Endothelial cell of umbilical vein (primary cell): ENCODE measurements at regions not wholly inside any gene's neighbourhood (a gene's known extent, or its start where the extent isn't known, plus 50 kb on each side); places are given as distances from the start of the nearest gene placed in this dataset.

Experiments
- BruUV-seq: library from RNA; stranded (reverse); fragments of 400-500 nt; replicated peaks from 2 replicates; lab custom pipeline; 2021; lab: Mats Ljungman, UMichigan
- CTCF ChIA-PET: fragments of 300-600, 350-600 bp; sonication (Branson Sonifier 250); formaldehyde crosslinking; loops from one replicate; lab custom pipeline; 2021; ENCODE audit warnings: antibody characterized with exemption, inconsistent platforms; lab: Charles Lee
- POLR2A ChIA-PET: fragments of 300-600, 350-600 bp; sonication (Branson Sonifier 250); formaldehyde crosslinking; loops from one replicate; lab custom pipeline; 2021; ENCODE audit warnings: antibody characterized with exemption, inconsistent platforms; lab: Charles Lee
- DNase-seq: peaks from one replicate; pipeline ENCODE4 v3.0.0-alpha.2; 2011; ENCODE audit warnings: low read depth, low spot score
- FAIRE-seq: peaks from 2 replicates; lab custom pipeline; 2011; peaks lifted over from hg19 to GRCh38; lab: Jason Lieb, UNC
- H2AFZ ChIP-seq: 2 replicates; pipeline ENCODE4 v1.6.0; 2012; ENCODE audit warnings: low read depth, low read length, control low read depth, inconsistent platforms
- H3K27ac ChIP-seq: 2 replicates; pipeline ENCODE4 v1.5.1; 2011; ENCODE audit warnings: low read depth, mild to moderate bottlenecking, control low read depth, low read length, moderate library complexity; ENCODE audit not compliant: insufficient read depth
- H3K27me3 ChIP-seq, 2 experiments: 2 replicates each; pipeline versions ENCODE4 v1.6.0 to v1.6.1; 2011; ENCODE audit warnings: low read length in 2 of 2, mixed read lengths in 1 of 2; ENCODE audit not compliant: control insufficient read depth in 2 of 2, insufficient read depth in 2 of 2
- H3K36me3 ChIP-seq, 2 experiments: 2 replicates in 1 of 2; 3 replicates in 1 of 2; pipeline ENCODE4 v1.5.1; 2011; ENCODE audit warnings: low read length in 2 of 2, mild to moderate bottlenecking in 1 of 2, moderate library complexity in 1 of 2; ENCODE audit not compliant: control insufficient read depth in 2 of 2, insufficient read depth in 2 of 2; ENCODE audit errors: extremely low read depth in 1 of 2
- H3K4me1 ChIP-seq: 3 replicates; pipeline ENCODE4 v1.5.1; 2011; ENCODE audit warnings: mild to moderate bottlenecking, low read length; ENCODE audit not compliant: control insufficient read depth, insufficient read depth; ENCODE audit errors: extremely low read depth
- H3K4me2 ChIP-seq: 2 replicates; pipeline ENCODE4 v1.6.1; 2011; ENCODE audit warnings: low read length, control low read depth, mixed read lengths; ENCODE audit not compliant: insufficient read depth
- H3K4me3 ChIP-seq, 3 experiments: fragments of 200-600 bp in 1 of 3; sonication (generic), shearing (Covaris generic) in 1 of 3; replicated peaks in 1 of 3; 2 replicates each; pipeline ENCODE4 v1.5.1; 2011 to 2016; ENCODE audit warnings: control low read depth in 3 of 3, low read length in 3 of 3, mild to moderate bottlenecking in 2 of 3, inconsistent platforms in 1 of 3, low read depth in 1 of 3, moderate library complexity in 1 of 3; ENCODE audit not compliant: insufficient read depth in 1 of 3
- H3K79me2 ChIP-seq: 2 replicates; pipeline ENCODE4 v1.6.0; 2012; ENCODE audit warnings: low read length, inconsistent platforms; ENCODE audit not compliant: control insufficient read depth, insufficient read depth
- H3K9ac ChIP-seq: replicated peaks from 2 replicates; pipeline ENCODE3; 2011; ENCODE audit warnings: low read length, control low read depth; ENCODE audit not compliant: insufficient read depth; ENCODE audit errors: extremely low read depth
- H3K9me1 ChIP-seq: replicated peaks from 3 replicates; pipeline ENCODE4 v1.6.0; 2011; ENCODE audit warnings: mild to moderate bottlenecking, low read length; ENCODE audit not compliant: control insufficient read depth, insufficient read depth; ENCODE audit errors: extremely low read depth
- H3K9me3 ChIP-seq: replicated peaks from 2 replicates; pipeline ENCODE4 v1.5.1; 2012; ENCODE audit warnings: low read length, inconsistent platforms; ENCODE audit not compliant: control insufficient read depth, insufficient read depth
- H4K20me1 ChIP-seq: replicated peaks from 2 replicates; pipeline ENCODE3; 2011; ENCODE audit warnings: mild to moderate bottlenecking, low read length; ENCODE audit not compliant: control insufficient read depth, insufficient read depth; ENCODE audit errors: extremely low read depth
- CTCF ChIP-seq, 2 donors: IDR thresholded peaks; 1 replicate in 1 of 2; 2 replicates in 1 of 2; pipeline ENCODE4 v1.5.1; 2011; ENCODE audit warnings: low read length in 2 of 2, mild to moderate bottlenecking in 2 of 2, moderate library complexity in 2 of 2, control low read depth in 1 of 2, inconsistent platforms in 1 of 2, low read depth in 1 of 2; ENCODE audit not compliant: insufficient read depth in 1 of 2; ENCODE audit errors: extremely low read depth in 1 of 2
- EZH2 ChIP-seq: IDR thresholded peaks from 2 replicates; pipeline ENCODE4 v1.6.1; 2012; ENCODE audit warnings: borderline replicate concordance, low read depth, mild to moderate bottlenecking, moderate library complexity, low read length, inconsistent platforms; ENCODE audit not compliant: severe bottlenecking
- FOS ChIP-seq: IDR thresholded peaks from 2 replicates; pipeline ENCODE4 v1.6.1; 2011; ENCODE audit warnings: mild to moderate bottlenecking, low read length, moderate library complexity, borderline replicate concordance; ENCODE audit not compliant: insufficient read depth
- GATA2 ChIP-seq: IDR thresholded peaks from 2 replicates; pipeline ENCODE4 v1.7.0; 2011; ENCODE audit warnings: low read depth, mild to moderate bottlenecking, moderate library complexity, mixed read lengths, low read length; ENCODE audit not compliant: insufficient read length, insufficient read depth
- JUN ChIP-seq: IDR thresholded peaks from 2 replicates; pipeline ENCODE4 v1.6.1; 2011; ENCODE audit warnings: borderline replicate concordance, low read depth; ENCODE audit not compliant: insufficient read length, insufficient read depth
- MAX ChIP-seq: IDR thresholded peaks from 2 replicates; pipeline ENCODE4 v1.6.1; 2011; ENCODE audit not compliant: insufficient read depth, insufficient read length
- MYC ChIP-seq: IDR thresholded peaks from one replicate; pipeline ENCODE4 v1.6.1; 2011; ENCODE audit warnings: mild to moderate bottlenecking, low read depth, low read length
- POLR2A ChIP-seq: IDR thresholded peaks from 2 replicates; pipeline ENCODE4 v1.6.1; 2012; ENCODE audit warnings: low read depth, mild to moderate bottlenecking, control low read depth, low read length
- POLR2AphosphoS5 ChIP-seq: IDR thresholded peaks from 2 replicates; pipeline ENCODE4 v1.6.1; 2012; ENCODE audit warnings: low read depth, mild to moderate bottlenecking, control low read depth, low read length, moderate library complexity; ENCODE audit not compliant: insufficient read depth
- dilution Hi-C: fragments of 300-500 bp; cut with MboI; formaldehyde crosslinking; loops from one replicate; pipeline ENCODE4 v1.15.0; 2019; ENCODE audit warnings: low sequenced_read_pairs; ENCODE audit not compliant: extremely low pct_ligation_motif_present
- intact Hi-C: fragments of 100-400 bp; cut with micrococcal nuclease; formaldehyde crosslinking; loops from one replicate; pipeline ENCODE4 v1.10.0; 2022

- Histone ChIP-seq H3K4me1 (no peaks in the 10 kb centered on the region), H4K20me1 (no peaks in the 10 kb centered on the region), H3K9ac (no peak overlapping the region), H3K9me3 (no peaks in the 10 kb centered on the region), H3K27me3 (no peaks in the 10 kb centered on the region), H3K4me2 (no peak overlapping the region), H3K9me1 (no peaks in the 10 kb centered on the region), H2AFZ (no peak overlapping the region), H3K36me3 (no peaks in the 10 kb centered on the region), H3K79me2 (no peaks in the 10 kb centered on the region), H3K4me3 (no peak overlapping the region), H3K27ac (no peak overlapping the region)
- POLR2A ChIA-PET: no interaction called here
- TF ChIP-seq JUN: no peak
- no peak for TF ChIP-seq MYC
- TF ChIP-seq FOS: no peak
- no peak for TF ChIP-seq EZH2
- TF ChIP-seq POLR2AphosphoS5: no peak
- TF ChIP-seq GATA2: no peak
- no peak for TF ChIP-seq MAX
- TF ChIP-seq CTCF (IDR thresholded peaks at IDR 0.05; ENCODE audit: extremely low read depth in 1 of 2, insufficient read depth in 1 of 2, low read depth in 1 of 2, low read length in 2 of 2): no peak
- no peak for TF ChIP-seq POLR2A
- no TSS peak for BruUV-seq
- DNase-seq: no peak
- dilution Hi-C loops: no loop called here
- CTCF ChIA-PET: interaction anchor here (0.7 kb wide), 1 partner anchor 16 kb away, joined by 3 read pairs; no protein-coding TSS in a partner anchor
- FAIRE-seq: no peak
- intact Hi-C loops: no loop called here
These were observed 573.3 kb downstream of the PTPRU start for GRCh38 chr1:29809446-29810120.
